GM18873 (cell line): ENCODE measurements at regions not wholly inside any gene's neighbourhood (a gene's known extent, or its start where the extent isn't known, plus 50 kb on each side); places are given as distances from the start of the nearest gene placed in this dataset.

ENCODE experiments used
- ATAC-seq: cut with Tn5 transposase; IDR thresholded peaks from one replicate; pipeline ENCODE4 v1.9.1; 2021; ENCODE audit warnings: mild to moderate bottlenecking, moderate library complexity, moderate number of reproducible peaks; ENCODE audit not compliant: unreplicated experiment, low FRiP score

DNA sequence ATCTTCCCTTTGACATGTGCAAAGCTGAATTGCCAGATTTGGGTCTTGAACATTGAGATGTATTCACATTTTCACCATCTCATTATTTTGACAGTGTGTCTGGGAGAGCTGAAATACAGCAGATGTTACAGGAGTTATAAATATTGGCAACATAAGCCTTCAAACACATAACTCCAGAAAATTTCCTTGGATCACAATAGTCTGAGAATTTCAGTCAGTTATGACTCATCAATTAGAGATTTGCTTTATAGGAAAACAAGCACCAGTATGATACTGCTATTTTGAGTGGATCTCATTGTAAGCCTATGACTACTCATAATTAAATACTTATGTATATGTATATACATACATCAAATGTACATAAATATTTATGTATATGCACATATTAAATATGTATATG lies 1171.8 kb downstream of the AMY1C start:
- ATAC-seq: no peak

DNA sequence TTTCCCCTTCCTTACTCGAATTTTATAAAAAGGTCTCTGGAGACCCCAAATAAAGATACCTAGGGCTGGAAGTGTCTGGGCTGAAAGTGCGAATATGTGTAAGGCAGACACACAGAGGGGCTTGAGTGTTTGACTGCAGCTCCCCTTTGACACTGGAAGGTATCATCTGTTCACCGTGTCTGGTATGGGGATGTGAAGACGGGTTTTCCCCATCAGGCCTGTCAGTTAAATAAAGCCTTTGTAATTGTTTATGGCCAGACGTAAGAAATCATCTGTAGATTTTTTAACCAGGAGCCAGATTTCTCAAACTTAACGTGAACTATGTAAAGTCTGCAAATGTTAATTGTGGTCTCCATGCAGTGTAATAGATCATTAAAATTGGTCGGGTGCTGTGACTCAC lies 1173.4 kb downstream of the AMY1C start:
- ATAC-seq: no peak

DNA sequence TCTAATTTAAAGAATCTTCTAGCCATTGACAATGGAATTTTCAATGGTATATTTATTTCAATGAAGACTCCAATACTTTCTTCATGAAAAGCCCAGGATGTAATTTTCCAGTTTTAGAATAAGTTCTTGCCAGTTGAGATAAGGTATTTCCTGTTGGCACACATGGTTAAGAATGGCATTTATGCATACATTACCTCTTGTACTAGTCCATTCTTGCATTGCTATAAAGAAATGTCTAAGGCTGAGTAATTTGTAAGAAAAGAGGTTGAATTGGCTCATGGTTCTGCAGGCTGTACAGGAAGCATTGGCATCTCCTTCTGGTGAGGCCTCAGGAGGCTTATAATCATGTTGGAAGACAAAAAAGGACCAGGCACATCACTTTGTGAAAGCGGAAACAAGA lies 1179.6 kb downstream of the AMY1C start:
- ATAC-seq: no peak

DNA sequence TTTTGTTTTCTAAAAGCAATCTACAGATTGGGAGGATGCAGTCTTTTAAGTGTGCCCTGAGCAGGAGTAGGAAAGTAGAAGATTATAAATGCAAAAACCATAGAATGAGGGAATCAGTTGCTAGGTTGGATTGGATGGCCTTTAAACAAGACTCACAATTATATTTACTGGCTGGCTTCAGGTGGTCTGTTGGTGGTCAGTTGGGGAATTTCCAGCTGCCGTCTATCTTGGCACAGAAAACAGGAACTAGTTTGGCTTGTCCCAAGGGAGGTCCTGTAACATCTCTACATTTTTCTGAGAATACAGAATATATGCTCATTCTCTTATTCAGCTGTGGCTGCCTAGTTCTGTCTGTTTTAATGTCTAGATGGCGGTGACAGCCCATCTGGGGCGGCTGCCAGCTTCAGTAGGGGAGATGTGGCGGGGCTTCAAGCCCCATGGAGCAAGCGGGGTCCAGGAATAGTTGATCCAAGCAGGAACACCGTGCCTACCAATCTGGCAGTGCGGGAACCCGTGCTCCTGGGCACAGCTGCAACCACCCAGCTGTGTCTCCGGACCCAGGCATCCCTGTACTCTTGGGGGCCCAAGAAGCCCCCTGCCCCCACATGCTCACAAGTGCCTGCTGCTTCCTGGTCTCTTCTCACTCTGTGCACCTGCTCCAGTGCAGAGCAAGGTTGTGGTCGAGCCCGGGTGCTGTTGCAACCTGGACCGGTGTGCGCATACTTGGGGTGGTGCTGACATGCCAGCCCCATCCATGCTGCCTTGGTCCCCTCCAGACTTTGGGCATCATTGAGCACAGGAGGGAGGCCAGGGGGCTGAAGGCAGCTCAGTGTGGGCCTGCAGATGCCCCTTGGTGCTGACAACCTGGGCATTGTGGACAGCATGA lies 1182.6 kb downstream of the AMY1C start:
- ATAC-seq: peak; percentile 54

DNA sequence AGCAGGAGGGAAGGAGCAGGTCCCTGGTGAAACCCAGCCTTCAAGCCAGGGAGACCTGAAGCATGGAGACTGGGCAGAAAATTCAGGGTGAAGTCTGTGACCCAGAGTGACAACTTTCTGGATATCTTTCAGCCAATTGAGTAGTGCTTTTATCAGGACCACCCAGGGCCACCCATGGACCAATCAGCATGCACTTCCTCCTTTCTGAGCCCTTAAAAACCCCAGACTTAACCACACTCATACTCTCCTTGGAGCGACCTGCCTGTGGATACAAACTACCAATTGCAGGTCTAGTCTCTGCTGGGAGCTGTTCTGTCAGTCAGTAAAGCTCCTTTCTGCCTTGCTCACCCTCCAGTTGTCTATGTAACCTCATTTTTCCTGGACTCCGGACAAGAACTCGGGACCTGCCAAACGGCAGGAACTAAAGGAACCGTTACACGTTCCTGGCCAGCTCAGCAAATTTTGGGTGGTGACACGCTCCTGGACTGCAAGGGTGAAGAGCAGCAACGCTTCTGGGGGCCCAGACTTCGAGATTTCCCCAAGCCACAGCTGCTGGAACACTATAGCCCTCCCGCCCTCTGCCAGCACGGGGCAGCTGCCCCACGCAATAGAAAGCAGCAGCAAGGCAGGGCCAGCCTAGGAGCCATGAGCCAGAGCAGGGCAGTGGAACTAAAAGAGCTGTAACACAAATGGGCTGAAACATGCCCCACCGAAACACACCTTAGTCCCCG lies 1183.4 kb downstream of the AMY1C start:
- peak; percentile 37 for ATAC-seq

DNA sequence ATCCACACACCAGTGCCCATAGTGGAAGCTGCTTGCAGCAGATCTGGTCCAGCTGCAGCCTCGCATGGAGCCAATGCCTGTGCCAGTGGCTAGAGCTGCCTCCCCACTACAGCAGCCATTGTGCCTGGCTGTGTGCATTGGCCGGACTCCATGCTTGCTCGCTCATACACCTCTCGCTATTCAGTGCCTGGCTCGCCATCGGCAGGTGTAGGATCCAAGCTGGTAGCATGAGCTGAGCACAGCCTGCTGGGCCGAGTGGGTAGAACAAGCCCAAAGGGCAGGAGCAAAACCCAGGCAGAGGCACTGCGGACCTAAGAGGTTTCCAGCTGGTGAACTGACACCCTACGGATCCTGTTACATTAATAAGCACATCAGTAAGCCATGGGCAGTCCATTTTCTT lies 1184.1 kb downstream of the AMY1C start:
- no peak for ATAC-seq

DNA sequence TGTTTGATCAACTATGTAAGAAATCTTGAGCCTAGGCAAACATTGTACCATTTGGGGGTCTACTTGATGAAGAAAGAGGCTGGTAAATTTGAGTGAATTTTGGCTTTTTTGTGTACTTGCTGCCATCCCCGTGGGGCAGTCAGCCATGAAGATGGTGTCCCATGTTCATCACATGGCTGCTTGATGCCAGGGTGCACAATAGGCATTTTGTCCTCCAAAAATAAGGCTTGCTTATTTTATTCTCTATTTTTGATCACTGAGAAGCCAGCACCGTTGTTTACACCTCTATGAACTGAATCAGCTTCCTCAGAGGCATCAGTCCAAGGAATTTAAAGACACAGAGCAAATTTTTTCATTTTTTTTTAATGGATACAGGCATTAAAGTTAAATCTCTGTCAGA lies 1195.7 kb downstream of the AMY1C start:
- ATAC-seq: no peak

DNA sequence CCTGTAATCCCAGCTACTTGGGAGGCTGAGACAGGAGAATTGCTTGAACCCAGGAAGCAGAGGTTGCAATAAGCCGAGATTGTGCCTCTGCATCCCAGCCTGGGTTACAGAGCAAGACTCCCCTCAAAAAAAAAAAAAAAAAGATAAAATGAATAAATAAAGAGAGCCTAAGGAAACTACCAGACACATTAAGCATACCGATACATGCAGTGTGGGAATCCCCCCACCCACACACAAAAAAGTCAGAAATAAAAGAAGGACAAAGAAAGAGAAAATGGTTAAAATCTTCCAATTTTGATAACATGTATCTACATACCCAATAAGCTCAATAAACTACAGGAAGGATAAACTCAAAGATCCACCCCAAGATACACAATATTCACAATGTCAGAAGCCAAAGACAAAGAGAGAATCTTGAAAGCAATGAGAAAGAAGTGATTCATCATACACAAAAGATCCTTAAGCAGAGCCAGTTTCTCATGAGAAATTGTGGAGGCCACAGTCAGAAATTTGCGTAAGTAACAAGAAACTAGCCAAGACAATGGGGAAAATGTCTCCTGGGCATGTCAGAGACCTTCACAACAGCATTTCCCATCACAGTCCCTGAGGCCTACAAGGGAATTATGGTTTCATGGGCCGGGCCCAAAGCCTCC lies 1197.0 kb downstream of the AMY1C start:
- ATAC-seq: no peak

DNA sequence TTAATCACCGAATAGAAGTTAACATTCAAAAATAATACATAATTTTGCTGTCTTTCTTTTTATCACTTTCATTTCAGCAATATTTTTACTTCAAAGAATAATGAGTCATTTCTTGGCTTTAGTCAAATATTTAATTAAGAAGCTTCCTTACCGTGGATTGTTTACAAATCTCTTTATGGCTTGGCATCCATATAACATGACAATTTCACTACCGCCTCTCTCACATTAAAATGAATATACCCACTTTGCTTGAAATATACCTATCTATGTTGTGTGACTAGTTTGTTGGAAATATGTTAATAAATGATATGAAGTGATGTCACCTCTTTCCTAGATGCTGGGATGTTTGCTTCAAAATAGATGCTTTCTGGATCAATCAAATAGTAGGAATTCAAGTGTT lies 1203.9 kb downstream of the AMY1C start:
- ATAC-seq: no peak

DNA sequence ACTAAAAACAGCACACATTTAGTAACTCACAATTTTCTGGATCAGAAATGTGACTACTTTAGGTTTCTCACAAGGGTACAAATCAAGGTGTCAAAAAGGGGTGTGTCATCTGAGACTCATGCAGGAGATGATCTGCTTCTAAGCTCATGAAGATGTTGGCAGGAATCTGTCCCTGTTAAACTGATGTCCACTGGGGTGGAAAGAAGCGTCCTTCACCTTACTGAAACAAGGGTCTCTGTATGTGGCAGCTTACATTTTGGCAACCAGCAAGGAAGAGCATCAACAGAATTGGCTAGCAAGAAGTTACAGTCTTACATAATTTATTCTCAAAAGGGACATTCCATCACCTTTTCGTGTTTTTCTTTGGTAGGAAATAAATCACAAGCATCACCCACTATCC lies 1223.8 kb downstream of the AMY1C start:
- no peak for ATAC-seq

DNA sequence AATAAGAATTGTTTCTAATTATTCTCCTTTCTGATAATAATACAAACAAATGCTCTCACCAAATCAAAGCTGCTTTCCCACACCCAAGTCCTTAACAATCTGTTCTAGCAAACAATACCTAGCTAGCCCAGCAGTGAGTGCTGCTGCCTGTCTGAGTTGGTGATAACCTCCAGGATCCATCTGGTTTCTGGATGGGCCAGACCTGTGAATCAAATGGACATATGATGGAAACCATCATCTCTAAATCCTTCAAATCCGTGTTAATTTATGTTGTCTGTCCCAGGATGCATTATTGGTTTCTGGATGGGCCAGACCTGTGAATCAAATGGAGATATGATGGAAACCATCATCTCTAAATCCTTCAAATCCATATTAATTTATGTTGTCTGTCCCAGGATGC lies 1230.0 kb downstream of the AMY1C start:
- no peak for ATAC-seq

DNA sequence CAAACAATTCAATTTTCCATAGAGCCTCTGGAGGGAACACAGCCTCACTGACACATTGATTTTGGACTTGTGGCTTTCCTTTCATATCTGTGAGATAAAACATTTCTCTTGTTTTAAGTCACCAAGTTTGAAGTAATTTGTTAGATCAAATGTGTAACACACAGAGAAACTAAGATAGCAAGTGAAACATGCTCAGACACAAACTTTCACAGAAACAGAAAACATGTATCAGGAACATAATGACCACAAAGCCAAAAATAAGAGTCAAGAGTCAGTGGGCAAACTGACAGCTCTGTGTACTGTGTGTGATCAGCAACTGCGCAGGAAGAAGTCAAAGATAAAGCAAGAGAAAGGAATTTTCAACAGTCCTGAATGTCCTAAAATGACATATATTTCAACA lies 1237.5 kb downstream of the AMY1C start:
- peak; percentile 98 for ATAC-seq

DNA sequence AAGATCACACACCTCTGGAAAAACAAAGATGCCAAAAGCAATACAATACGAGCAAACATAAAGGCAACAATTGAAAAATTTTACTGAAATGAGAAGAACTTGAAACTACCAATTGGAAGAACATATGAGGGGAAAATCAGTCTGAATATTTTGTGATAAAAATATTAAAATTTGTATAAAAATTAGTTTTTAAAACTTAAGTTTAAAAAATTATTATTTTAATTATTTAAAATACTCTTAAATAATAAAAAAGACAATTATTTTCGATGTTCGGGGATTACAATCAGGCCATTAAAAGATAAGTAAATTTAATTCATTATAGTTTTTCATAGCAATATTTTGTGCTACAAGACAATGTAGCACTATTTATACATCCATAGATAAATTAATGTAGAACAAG lies 1239.3 kb downstream of the AMY1C start:
- ATAC-seq: no peak

DNA sequence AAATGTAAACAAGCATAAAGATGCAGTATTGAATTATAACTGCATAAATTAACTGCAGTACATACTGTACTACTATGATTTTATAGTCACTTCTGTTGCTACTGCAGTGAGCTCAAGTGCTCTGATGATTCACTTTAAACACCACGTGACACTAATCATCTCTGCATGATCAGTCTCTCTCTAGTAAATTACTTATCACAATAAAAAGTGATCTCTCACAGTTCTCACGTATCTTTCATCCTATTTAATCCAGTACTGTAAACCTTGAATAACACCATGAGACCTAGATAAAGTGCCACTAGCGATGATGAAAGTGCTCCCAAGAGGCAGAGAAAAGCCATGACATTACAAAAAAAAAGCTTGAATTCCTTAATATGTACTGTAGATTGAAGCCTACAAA lies 1242.0 kb downstream of the AMY1C start:
- no peak for ATAC-seq

DNA sequence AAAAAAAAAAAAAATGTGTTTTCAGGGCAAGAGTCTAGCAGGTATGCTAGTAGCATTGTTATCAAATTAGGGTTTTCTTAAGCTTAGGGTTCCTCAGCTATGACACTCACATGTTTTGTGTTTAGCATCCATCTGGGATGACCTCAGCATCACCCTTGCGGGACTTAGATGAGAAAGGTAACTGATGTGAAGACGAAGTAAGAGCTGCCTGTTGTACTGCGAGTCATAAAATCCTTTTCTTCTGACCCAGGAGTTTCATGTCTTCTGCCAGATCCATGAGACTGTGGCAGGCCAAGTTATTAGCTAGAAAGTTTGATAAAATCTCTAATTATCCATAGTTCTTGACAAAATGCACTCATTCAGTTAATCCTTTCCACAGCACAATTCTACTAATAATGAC lies 1251.1 kb downstream of the AMY1C start:
- no peak for ATAC-seq

DNA sequence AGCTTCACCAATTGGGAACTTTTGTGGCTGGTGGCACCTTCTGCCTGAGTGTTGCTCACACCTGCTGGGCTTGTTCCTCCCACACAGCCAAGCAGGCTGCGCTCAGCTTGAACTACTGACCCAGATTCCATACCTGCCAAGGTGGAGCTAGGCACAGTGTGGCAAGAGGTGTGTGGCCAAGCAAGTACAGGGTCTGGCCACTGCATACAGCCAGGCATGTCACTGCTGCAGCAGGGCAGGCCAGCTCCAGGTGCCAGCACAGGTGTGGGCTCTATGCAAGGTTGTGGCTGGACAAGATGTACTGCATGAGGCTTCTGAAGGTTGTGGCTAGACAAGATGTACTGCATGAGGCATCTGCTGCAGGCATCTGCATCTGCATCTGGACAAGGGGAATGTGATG lies 1254.8 kb downstream of the AMY1C start:
- ATAC-seq: no peak

DNA sequence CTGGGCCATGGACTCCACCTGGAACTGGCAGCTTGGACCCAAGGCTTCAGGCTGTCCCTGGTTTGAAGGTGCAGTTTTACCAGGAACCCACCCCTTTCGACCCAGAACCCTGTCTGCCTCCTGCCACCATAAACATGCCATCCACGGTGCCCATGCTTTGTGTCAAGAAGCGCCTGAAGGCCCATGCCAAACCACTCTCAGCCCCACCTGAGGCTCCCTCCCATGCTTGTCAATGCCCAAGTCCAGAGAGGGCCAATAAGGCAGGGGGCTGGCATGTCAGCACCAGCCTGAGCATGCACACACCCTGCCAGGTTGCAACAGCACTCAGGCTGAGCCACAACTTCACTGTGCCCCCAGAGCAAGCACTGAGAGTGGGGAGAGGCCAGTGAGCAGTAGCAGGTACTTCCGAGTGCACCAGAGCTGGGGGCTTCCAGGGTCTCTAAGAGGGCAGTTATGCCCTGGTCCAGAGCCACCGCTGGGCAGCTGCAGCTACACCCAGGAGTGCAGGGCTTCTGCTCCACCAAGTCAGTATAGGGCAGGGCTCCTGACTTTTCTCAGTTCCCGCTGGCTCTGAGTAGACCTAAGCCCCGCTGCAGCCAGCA lies 1256.0 kb downstream of the AMY1C start:
- no peak for ATAC-seq

DNA sequence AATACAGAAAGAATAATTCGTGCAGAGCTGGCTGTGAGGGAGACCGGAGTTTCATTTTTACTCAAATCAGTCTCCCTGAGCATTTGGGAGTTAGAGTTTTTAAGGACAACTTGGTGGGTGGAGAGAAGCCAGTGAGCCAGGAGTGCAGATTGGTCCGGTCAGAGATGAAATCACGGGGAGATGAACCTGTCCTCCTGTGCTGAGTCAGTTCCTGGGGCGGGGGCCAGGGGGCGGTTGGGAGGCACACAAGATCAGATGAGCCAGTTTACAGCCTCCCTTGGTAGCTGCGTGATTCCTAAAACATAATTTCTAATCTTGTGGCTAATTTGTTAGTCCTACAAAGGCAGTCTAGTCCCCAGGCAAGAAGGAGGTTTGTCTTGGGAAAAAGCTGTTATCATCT lies 1267.9 kb downstream of the AMY1C start:
- no peak for ATAC-seq

DNA sequence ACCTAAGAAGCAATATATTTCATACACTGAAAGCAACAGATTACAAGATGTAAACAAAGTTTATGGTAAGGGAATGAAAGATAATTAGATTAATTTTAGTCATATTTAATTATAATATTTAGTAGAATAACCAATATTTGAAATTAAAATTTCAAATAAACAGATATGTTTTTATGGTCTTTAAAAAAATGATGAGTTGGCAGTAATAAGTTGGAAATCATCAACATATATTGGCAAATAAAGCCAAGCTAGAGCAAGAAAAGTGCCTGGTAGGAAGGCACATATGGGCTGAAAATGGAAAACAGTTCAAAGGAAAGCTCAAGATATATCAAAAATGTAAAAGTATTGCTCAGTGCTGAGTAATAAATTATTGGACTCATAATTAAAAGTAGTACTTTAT lies 1274.0 kb downstream of the AMY1C start:
- ATAC-seq: no peak

DNA sequence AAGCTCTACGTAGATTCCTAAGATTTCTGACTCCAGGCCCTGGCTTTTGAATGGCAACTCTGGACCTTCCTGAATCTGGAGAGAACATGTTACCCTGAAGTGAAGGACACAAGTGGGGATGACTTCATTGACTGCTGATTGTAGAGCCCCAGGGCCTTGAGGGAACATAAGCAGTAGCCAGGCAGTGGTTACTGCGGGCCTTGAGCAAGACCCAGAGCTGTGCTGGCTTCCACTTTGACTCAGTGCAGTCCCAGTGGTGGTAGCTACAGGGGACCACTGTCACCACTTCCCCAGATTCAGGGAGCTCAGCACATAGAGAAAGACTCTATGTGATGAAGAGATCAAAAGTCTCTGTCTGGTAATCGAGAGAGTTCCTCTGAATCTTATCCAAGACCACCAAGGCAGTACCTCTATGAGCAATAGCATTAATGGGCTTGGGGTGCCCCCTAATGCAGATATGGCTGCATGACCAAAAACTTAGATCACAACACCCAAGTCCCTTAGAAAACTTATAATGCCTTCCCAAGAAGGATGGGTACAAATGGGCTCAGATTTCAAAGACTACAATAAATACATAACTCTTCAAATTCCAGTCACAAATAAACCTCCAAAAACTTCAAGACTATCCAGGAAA lies 1278.3 kb downstream of the AMY1C start:
- no peak for ATAC-seq

DNA sequence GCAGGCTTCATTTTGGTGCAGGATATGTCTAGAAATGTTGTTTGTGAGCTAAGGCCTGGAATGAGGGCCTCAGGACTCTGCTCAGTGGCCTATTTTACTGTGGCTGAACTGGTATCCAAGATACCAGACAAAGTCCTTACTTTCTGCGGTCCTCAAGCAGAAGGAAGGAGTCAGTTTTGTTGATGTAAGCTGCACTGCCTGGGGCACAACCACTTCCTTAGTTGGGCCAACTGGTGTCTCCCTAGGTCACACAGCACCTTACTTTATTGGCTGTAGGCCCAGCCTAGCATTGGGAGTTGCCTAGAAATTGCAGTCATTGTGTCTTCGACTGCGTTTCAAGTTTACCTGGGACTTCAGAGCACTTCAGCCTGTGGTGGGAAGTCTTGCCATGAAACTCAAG lies 1322.7 kb downstream of the AMY1C start:
- no peak for ATAC-seq
